ENCODE measurements at regions not wholly inside any gene's neighbourhood (a gene's known extent, or its start where the extent isn't known, plus 50 kb on each side); places are given as distances from the start of the nearest gene placed in this dataset.
A peak's percentile ranks its signal among the peaks of the same experiment; 100 is the strongest.

- DNase-seq (ENCODE audit: low spot score) (no peak), ATAC-seq (no peak)
- intact Hi-C loops (cut with DNase I): no loop called here
Observed at GRCh38 chr14:97023871-97024270, 226.7 kb downstream of the VRK1 start.

GRCh38 chr14:97024300-97024699 lies 227.1 kb downstream of the VRK1 start:
- no peak for ATAC-seq
- intact Hi-C loops (cut with DNase I): no loop called here
- no peak for DNase-seq (ENCODE audit: low spot score)

GRCh38 chr14:97025722-97026121 lies 228.5 kb downstream of the VRK1 start:
- intact Hi-C loops (cut with DNase I): no loop called here
- ATAC-seq (no peak), DNase-seq (ENCODE audit: low spot score) (no peak)

GRCh38 chr14:97027256-97027999 lies 230.2 kb downstream of the VRK1 start:
- ATAC-seq: no peak
- DNase-seq (ENCODE audit: low spot score): no peak
- intact Hi-C loops (cut with DNase I): no loop called here

GRCh38 chr14:97028382-97028781 lies 231.2 kb downstream of the VRK1 start:
- intact Hi-C loops (cut with DNase I): no loop called here
- DNase-seq (ENCODE audit: low spot score) (no peak), ATAC-seq (no peak)

- DNase-seq (ENCODE audit: low spot score): no peak
Observed at GRCh38 chr14:97029800-97030199, 232.6 kb downstream of the VRK1 start.

GRCh38 chr14:97031530-97031929 lies 234.3 kb downstream of the VRK1 start:
- no peak for ATAC-seq
- no peak for DNase-seq (ENCODE audit: low spot score)
- intact Hi-C loops (cut with DNase I): no loop called here

More at GRCh38 chr14:97029800-97030199, 232.6 kb downstream of the VRK1 start:
- intact Hi-C loops (cut with DNase I): no loop called here
- no peak for ATAC-seq

GRCh38 chr14:97033556-97034081 lies 236.4 kb downstream of the VRK1 start:
- ATAC-seq: no peak
- intact Hi-C loops (cut with DNase I): no loop called here

GRCh38 chr14:97036086-97036852 lies 239.1 kb downstream of the VRK1 start:
- ATAC-seq (no peak), DNase-seq (ENCODE audit: low spot score) (no peak)
- intact Hi-C loops (cut with DNase I): no loop called here

More at GRCh38 chr14:97033556-97034081, 236.4 kb downstream of the VRK1 start:
- no peak for DNase-seq (ENCODE audit: low spot score)

- intact Hi-C loops (cut with DNase I): no loop called here
- ATAC-seq: no peak
- no peak for DNase-seq (ENCODE audit: low spot score)
Observed at GRCh38 chr14:97039717-97040363, 242.7 kb downstream of the VRK1 start.

GRCh38 chr14:97046967-97047366 lies 249.8 kb downstream of the VRK1 start:
- intact Hi-C loops (cut with DNase I): no loop called here
- no peak for ATAC-seq
- DNase-seq (ENCODE audit: low spot score): no peak

- DNase-seq (ENCODE audit: low spot score) (no peak), ATAC-seq (no peak)
- intact Hi-C loops (cut with DNase I): no loop called here
Observed at GRCh38 chr14:97052001-97052400, 254.8 kb downstream of the VRK1 start.

GRCh38 chr14:97053941-97054340 lies 256.8 kb downstream of the VRK1 start:
- DNase-seq (ENCODE audit: low spot score) (no peak), ATAC-seq (no peak)
- intact Hi-C loops (cut with DNase I): no loop called here

GRCh38 chr14:97055355-97055754 lies 258.2 kb downstream of the VRK1 start:
- ATAC-seq (no peak), DNase-seq (ENCODE audit: low spot score) (no peak)
- intact Hi-C loops (cut with DNase I): no loop called here

GRCh38 chr14:97056086-97056485 lies 258.9 kb downstream of the VRK1 start:
- DNase-seq (ENCODE audit: low spot score): no peak
- ATAC-seq: no peak
- intact Hi-C loops (cut with DNase I): no loop called here

- ATAC-seq: no peak
Observed at GRCh38 chr14:97057238-97058073, 260.3 kb downstream of the VRK1 start.

GRCh38 chr14:97058074-97058467 lies 260.9 kb downstream of the VRK1 start:
- DNase-seq (ENCODE audit: low spot score) (no peak), ATAC-seq (no peak)
- intact Hi-C loops (cut with DNase I): no loop called here

More at GRCh38 chr14:97057238-97058073, 260.3 kb downstream of the VRK1 start:
- no peak for DNase-seq (ENCODE audit: low spot score)
- intact Hi-C loops (cut with DNase I): no loop called here

GRCh38 chr14:97058589-97058988 lies 261.4 kb downstream of the VRK1 start:
- intact Hi-C loops (cut with DNase I): no loop called here
- DNase-seq (ENCODE audit: low spot score) (no peak), ATAC-seq (no peak)

GRCh38 chr14:97061198-97061597 lies 264.0 kb downstream of the VRK1 start:
- peak; percentile 44 for ATAC-seq
- DNase-seq (ENCODE audit: low spot score): no peak
- intact Hi-C loops (cut with DNase I): no loop called here
